Thyroid gland (tissue), 4 donors: ENCODE measurements at regions not wholly inside any gene's neighbourhood (a gene's known extent, or its start where the extent isn't known, plus 50 kb on each side); places are given as distances from the start of the nearest gene placed in this dataset.

Experiments used
- POLR2A ChIP-seq, 2 donors: fragments of 450-650 bp; IDR thresholded peaks; one replicate each; pipeline ENCODE4 v1.6.1; 2017; ENCODE audit warnings: antibody characterized with exemption in 2 of 2, mild to moderate bottlenecking in 2 of 2, moderate library complexity in 1 of 2
- TF ChIP-seq, protein P1 (sequence below), 6 experiments: fragments of 200-600 bp in 3 of 6; fragments of 450-650 bp in 3 of 6; sonication (generic) in 3 of 6; IDR thresholded peaks; one replicate each; pipeline ENCODE4 v1.5.1; 2016 to 2019; ENCODE audit warnings: antibody characterized with exemption in 6 of 6, mild to moderate bottlenecking in 2 of 6, inconsistent platforms in 1 of 6, moderate library complexity in 1 of 6

DNA sequence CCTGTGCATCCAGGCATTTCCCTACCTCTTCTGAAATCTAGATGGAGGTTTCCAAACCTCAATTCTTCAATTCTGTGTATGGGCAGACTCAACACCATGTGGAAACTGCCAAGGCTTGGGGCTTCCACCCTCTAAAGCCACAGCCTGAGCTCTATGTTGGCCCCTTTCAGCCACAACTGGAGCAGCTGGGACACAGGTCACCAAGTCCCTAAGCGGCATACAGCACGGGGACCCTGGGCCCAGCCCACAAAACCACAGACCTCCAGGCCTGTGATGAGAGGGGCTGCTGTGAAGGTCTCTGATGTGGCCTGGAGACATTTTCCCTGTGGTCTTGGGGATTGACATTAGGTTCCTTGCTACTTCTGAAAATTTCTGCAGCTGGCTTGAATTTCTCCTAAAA is 255.4 kb downstream of the TDRD15 start:
- TF ChIP-seq, protein P1, sequence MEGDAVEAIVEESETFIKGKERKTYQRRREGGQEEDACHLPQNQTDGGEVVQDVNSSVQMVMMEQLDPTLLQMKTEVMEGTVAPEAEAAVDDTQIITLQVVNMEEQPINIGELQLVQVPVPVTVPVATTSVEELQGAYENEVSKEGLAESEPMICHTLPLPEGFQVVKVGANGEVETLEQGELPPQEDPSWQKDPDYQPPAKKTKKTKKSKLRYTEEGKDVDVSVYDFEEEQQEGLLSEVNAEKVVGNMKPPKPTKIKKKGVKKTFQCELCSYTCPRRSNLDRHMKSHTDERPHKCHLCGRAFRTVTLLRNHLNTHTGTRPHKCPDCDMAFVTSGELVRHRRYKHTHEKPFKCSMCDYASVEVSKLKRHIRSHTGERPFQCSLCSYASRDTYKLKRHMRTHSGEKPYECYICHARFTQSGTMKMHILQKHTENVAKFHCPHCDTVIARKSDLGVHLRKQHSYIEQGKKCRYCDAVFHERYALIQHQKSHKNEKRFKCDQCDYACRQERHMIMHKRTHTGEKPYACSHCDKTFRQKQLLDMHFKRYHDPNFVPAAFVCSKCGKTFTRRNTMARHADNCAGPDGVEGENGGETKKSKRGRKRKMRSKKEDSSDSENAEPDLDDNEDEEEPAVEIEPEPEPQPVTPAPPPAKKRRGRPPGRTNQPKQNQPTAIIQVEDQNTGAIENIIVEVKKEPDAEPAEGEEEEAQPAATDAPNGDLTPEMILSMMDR (IDR thresholded peaks at IDR 0.05), result no peak
- TF ChIP-seq POLR2A (IDR thresholded peaks at IDR 0.05), result no peak
